Activated CD4-positive, alpha-beta T cell treated with anti-CD3 and anti-CD28 coated beads for 36 hours (primary cell): ENCODE measurements at regions not wholly inside any gene's neighbourhood (a gene's known extent, or its start where the extent isn't known, plus 50 kb on each side); places are given as distances from the start of the nearest gene placed in this dataset.

Experiments
- ATAC-seq: fragments of 200-7000 bp; cut with Tn5 transposase; one replicate; pipeline ENCODE4 v1.10.0; 2021; ENCODE audit warnings: mild to moderate bottlenecking, moderate library complexity
- CTCF ChIA-PET: fragments of 350-600 bp; sonication (Branson Sonifier 250); formaldehyde crosslinking; loops from one replicate; lab custom pipeline; 2021; ENCODE audit warnings: antibody characterized with exemption; lab: Charles Lee
- POLR2A ChIA-PET: fragments of 350-600 bp; sonication (Branson Sonifier 250); formaldehyde crosslinking; loops from one replicate; lab custom pipeline; 2021; ENCODE audit warnings: antibody characterized with exemption, inconsistent platforms; lab: Charles Lee
- DNase-seq: peaks from one replicate; pipeline ENCODE4 v3.0.0-alpha.2; 2020
- H3K27ac Mint-ChIP-seq: one replicate; pipeline ENCODE4 v1.8.0; 2021; ENCODE audit warnings: mixed read lengths
- H3K27me3 Mint-ChIP-seq: one replicate; pipeline ENCODE4 v1.8.0; 2021; ENCODE audit warnings: mixed read lengths
- H3K36me3 Mint-ChIP-seq: one replicate; pipeline ENCODE4 v1.8.0; 2021; ENCODE audit warnings: low read depth, mixed read lengths
- H3K4me1 Mint-ChIP-seq: one replicate; pipeline ENCODE4 v1.8.0; 2021; ENCODE audit warnings: mixed read lengths
- H3K4me3 Mint-ChIP-seq: one replicate; pipeline ENCODE4 v1.8.0; 2021; ENCODE audit warnings: mild to moderate bottlenecking, moderate library complexity, mixed read lengths
- H3K9me3 Mint-ChIP-seq: one replicate; pipeline ENCODE4 v1.8.0; 2021; ENCODE audit warnings: low read depth, mixed read lengths
- intact Hi-C, 2 experiments: fragments of 100-400 bp; cut with DNase I in 1 of 2; cut with micrococcal nuclease in 1 of 2; formaldehyde crosslinking; loops; one replicate each; pipeline versions ENCODE4 v1.14.2 to v1.15.1; 2022 to 2024; cut with DNase I, micrococcal nuclease

GRCh38 chr15:57862761-57863160 is 156.2 kb downstream of the POLR2M start:
- no peaks in the 10 kb centered on the region for H3K9me3 Mint-ChIP-seq
- peaks cover 3% of the 10 kb centered on the region for H3K4me1 Mint-ChIP-seq
- no peak overlapping the region for H3K4me3 Mint-ChIP-seq
- H3K27me3 Mint-ChIP-seq, result peaks cover 12% of the 10 kb centered on the region
- intact Hi-C loops, result loop anchor here (2.0 to 5.0 kb wide), 3 partner anchors 46 to 520 kb away; no protein-coding TSS in a partner anchor
- DNase-seq (no peak), ATAC-seq (no peak)
- no peak overlapping the region for H3K27ac Mint-ChIP-seq
- no peaks in the 10 kb centered on the region for H3K36me3 Mint-ChIP-seq
- POLR2A ChIA-PET, result no interaction called here
- CTCF ChIA-PET, result interaction anchor here (0.5 to 14.3 kb wide), 5 partner anchors 9 to 278 kb away, joined by 3 to 107 read pairs (median 38); partner anchors contain the start of gene ALDH1A2

GRCh38 chr15:57865294-57865693 is 158.8 kb downstream of the POLR2M start:
- Mint-ChIP-seq H3K27me3 (peaks cover 22% of the 10 kb centered on the region), H3K9me3 (no peaks in the 10 kb centered on the region), H3K36me3 (no peaks in the 10 kb centered on the region), H3K4me3 (no peak overlapping the region), H3K27ac (no peak overlapping the region), H3K4me1 (peaks cover 3% of the 10 kb centered on the region)
- DNase-seq (peak; percentile 15), ATAC-seq (no peak)
- intact Hi-C loops, result loop anchor here in 1 of 2 experiments (5.0 kb wide), 1 partner anchor 1662 kb away; no protein-coding TSS in a partner anchor
- ChIA-PET POLR2A (no interaction called here), CTCF (interaction anchor here (0.6 to 14.3 kb wide), 12 partner anchors 8 to 970 kb away, joined by 3 to 107 read pairs (median 3); partner anchors contain the start of genes ALDH1A2 and POLR2M)

- no peaks in the 10 kb centered on the region for H3K36me3 Mint-ChIP-seq
- no peak for ATAC-seq
- intact Hi-C loops, result loop anchor here (1.0 to 5.0 kb wide), 5 partner anchors 201 to 1661 kb away; no protein-coding TSS in a partner anchor
These were observed 159.7 kb downstream of the POLR2M start for GRCh38 chr15:57866149-57866736.

GRCh38 chr15:57867970-57868798 is 161.7 kb downstream of the POLR2M start:
- Mint-ChIP-seq H3K27me3 (peaks cover 29% of the 10 kb centered on the region), H3K4me3 (no peak overlapping the region), H3K9me3 (no peaks in the 10 kb centered on the region), H3K36me3 (no peaks in the 10 kb centered on the region), H3K4me1 (peaks cover 3% of the 10 kb centered on the region), H3K27ac (no peak overlapping the region)
- no peak for ATAC-seq
- POLR2A ChIA-PET, result no interaction called here
- intact Hi-C loops, result loop anchor here (2.0 to 5.0 kb wide), 4 partner anchors 199 to 1659 kb away; no protein-coding TSS in a partner anchor
- DNase-seq, result no peak
- CTCF ChIA-PET, result interaction anchor here (0.7 to 14.3 kb wide), 8 partner anchors 8 to 1438 kb away, joined by 3 to 107 read pairs (median 4); partner anchors contain the start of gene ALDH1A2

More at GRCh38 chr15:57866149-57866736, 159.7 kb downstream of the POLR2M start:
- CTCF ChIA-PET, result interaction anchor here (0.6 to 14.3 kb wide), 11 partner anchors 9 to 971 kb away, joined by 3 to 107 read pairs (median 3); partner anchors contain the start of genes ALDH1A2 and POLR2M
- peaks cover 3% of the 10 kb centered on the region for H3K4me1 Mint-ChIP-seq
- H3K4me3 Mint-ChIP-seq, result no peak overlapping the region
- H3K9me3 Mint-ChIP-seq, result no peaks in the 10 kb centered on the region
- peaks cover 24% of the 10 kb centered on the region for H3K27me3 Mint-ChIP-seq
- H3K27ac Mint-ChIP-seq, result no peak overlapping the region
- DNase-seq, result peak; percentile 75
- POLR2A ChIA-PET, result no interaction called here

- no peak for ATAC-seq
- no peak overlapping the region for H3K27ac Mint-ChIP-seq
- CTCF ChIA-PET, result interaction anchor here (6.5 to 14.3 kb wide), 2 partner anchors 10 to 198 kb away, joined by 38 to 107 read pairs; partner anchors contain the start of gene ALDH1A2
- peaks cover 37% of the 10 kb centered on the region for H3K27me3 Mint-ChIP-seq
- peaks cover 3% of the 10 kb centered on the region for H3K4me1 Mint-ChIP-seq
- POLR2A ChIA-PET, result no interaction called here
- no peaks in the 10 kb centered on the region for H3K36me3 Mint-ChIP-seq
- DNase-seq, result no peak
- intact Hi-C loops, result no loop called here
- H3K4me3 Mint-ChIP-seq, result no peak overlapping the region
- peaks cover 2% of the 10 kb centered on the region for H3K9me3 Mint-ChIP-seq
These were observed 164.2 kb downstream of the POLR2M start for GRCh38 chr15:57870667-57871066.

- CTCF ChIA-PET, result interaction anchor here (0.8 to 14.3 kb wide), 4 partner anchors 12 to 312 kb away, joined by 3 to 107 read pairs (median 21); partner anchors contain the start of gene ALDH1A2
- intact Hi-C loops, result no loop called here
These were observed 165.9 kb downstream of the POLR2M start for GRCh38 chr15:57872281-57873030.

GRCh38 chr15:57873564-57874209 is 167.2 kb downstream of the POLR2M start:
- no peaks in the 10 kb centered on the region for H3K36me3 Mint-ChIP-seq
- no peak for DNase-seq
- ChIA-PET CTCF (interaction anchor here (6.5 kb wide), 1 partner anchor 13 kb away, joined by 38 read pairs; no protein-coding TSS in a partner anchor), POLR2A (no interaction called here)
- H3K27ac Mint-ChIP-seq, result no peak overlapping the region
- intact Hi-C loops, result no loop called here
- peaks cover 2% of the 10 kb centered on the region for H3K9me3 Mint-ChIP-seq
- ATAC-seq, result no peak
- H3K4me1 Mint-ChIP-seq, result no peaks in the 10 kb centered on the region
- H3K4me3 Mint-ChIP-seq, result no peak overlapping the region
- peaks cover 30% of the 10 kb centered on the region for H3K27me3 Mint-ChIP-seq

More at GRCh38 chr15:57872281-57873030, 165.9 kb downstream of the POLR2M start:
- POLR2A ChIA-PET, result no interaction called here
- Mint-ChIP-seq H3K27ac (no peak overlapping the region), H3K4me1 (peaks cover 3% of the 10 kb centered on the region), H3K36me3 (no peaks in the 10 kb centered on the region), H3K27me3 (peaks cover 35% of the 10 kb centered on the region), H3K9me3 (peaks cover 2% of the 10 kb centered on the region), H3K4me3 (no peak overlapping the region)
- DNase-seq (no peak), ATAC-seq (no peak)

GRCh38 chr15:57875347-57875746 is 168.8 kb downstream of the POLR2M start:
- ATAC-seq (no peak), DNase-seq (no peak)
- Mint-ChIP-seq H3K36me3 (no peaks in the 10 kb centered on the region), H3K4me1 (no peaks in the 10 kb centered on the region), H3K27me3 (peaks cover 22% of the 10 kb centered on the region), H3K9me3 (peaks cover 2% of the 10 kb centered on the region), H3K27ac (no peak overlapping the region), H3K4me3 (no peak overlapping the region)
- intact Hi-C loops, result no loop called here
- POLR2A ChIA-PET, result no interaction called here
- CTCF ChIA-PET, result no interaction called here

- no peak for DNase-seq
- H3K4me1 Mint-ChIP-seq, result no peaks in the 10 kb centered on the region
- intact Hi-C loops, result no loop called here
- H3K4me3 Mint-ChIP-seq, result no peak overlapping the region
- ChIA-PET POLR2A (no interaction called here), CTCF (interaction anchor here (1.5 kb wide), 1 partner anchor 13 kb away, joined by 5 read pairs; no protein-coding TSS in a partner anchor)
- no peak overlapping the region for H3K27ac Mint-ChIP-seq
- no peak for ATAC-seq
- H3K9me3 Mint-ChIP-seq, result peaks cover 2% of the 10 kb centered on the region
- no peaks in the 10 kb centered on the region for H3K36me3 Mint-ChIP-seq
- H3K27me3 Mint-ChIP-seq, result peaks cover 10% of the 10 kb centered on the region
These were observed 172.1 kb downstream of the POLR2M start for GRCh38 chr15:57878573-57878972.

- Mint-ChIP-seq H3K36me3 (no peaks in the 10 kb centered on the region), H3K4me3 (no peak overlapping the region), H3K27me3 (peaks cover 11% of the 10 kb centered on the region), H3K27ac (no peak overlapping the region), H3K9me3 (no peaks in the 10 kb centered on the region), H3K4me1 (no peaks in the 10 kb centered on the region)
- ATAC-seq, result no peak
- ChIA-PET POLR2A (no interaction called here), CTCF (interaction anchor here (0.8 to 2.6 kb wide), 4 partner anchors 10 to 21 kb away, joined by 3 to 7 read pairs (median 3); no protein-coding TSS in a partner anchor)
- DNase-seq, result no peak
- intact Hi-C loops, result no loop called here
These were observed 174.8 kb downstream of the POLR2M start for GRCh38 chr15:57881361-57881760.
